ENCODE measurements at regions not wholly inside any gene's neighbourhood (a gene's known extent, or its start where the extent isn't known, plus 50 kb on each side); places are given as distances from the start of the nearest gene placed in this dataset.

GRCh38 chr4:30828264-30828926 lies 108.2 kb downstream of the PCDH7 start:
- Histone ChIP-seq H3K4me3 (no peak overlapping the region), H3K4me1 (ENCODE audit: low read depth) (peaks cover 34% of the 10 kb centered on the region), H3K9me3 (ENCODE audit: low read depth) (no peaks in the 10 kb centered on the region), H3K27me3 (no peaks in the 10 kb centered on the region), H3K36me3 (no peaks in the 10 kb centered on the region), H3K27ac (no peak overlapping the region)
- no peak for DNase-seq (ENCODE audit: low read depth in 1 of 2, low spot score in 1 of 2)
- TF ChIP-seq CTCF (IDR thresholded peaks at IDR 0.05; ENCODE audit: low read depth, low read length) = no peak

GRCh38 chr4:30832639-30833038 lies 112.5 kb downstream of the PCDH7 start:
- H3K36me3 ChIP-seq = no peaks in the 10 kb centered on the region
- no peak overlapping the region for H3K4me3 ChIP-seq
- TF ChIP-seq CTCF (IDR thresholded peaks at IDR 0.05; ENCODE audit: low read depth, low read length) = no peak
- H3K27ac ChIP-seq = peak overlapping the region; percentile 72
- H3K9me3 ChIP-seq (ENCODE audit: low read depth) = no peaks in the 10 kb centered on the region
- DNase-seq (ENCODE audit: low read depth in 1 of 2, low spot score in 1 of 2) = no peak
- peaks cover 75% of the 10 kb centered on the region for H3K4me1 ChIP-seq (ENCODE audit: low read depth)
- H3K27me3 ChIP-seq = no peaks in the 10 kb centered on the region

GRCh38 chr4:30833206-30833605 lies 113.0 kb downstream of the PCDH7 start:
- no peaks in the 10 kb centered on the region for H3K9me3 ChIP-seq (ENCODE audit: low read depth)
- peak in 1 of 2 donors; percentile 43 for DNase-seq (ENCODE audit: low read depth in 1 of 2, low spot score in 1 of 2)
- no peak overlapping the region for H3K4me3 ChIP-seq
- no peaks in the 10 kb centered on the region for H3K36me3 ChIP-seq
- TF ChIP-seq CTCF (IDR thresholded peaks at IDR 0.05; ENCODE audit: low read depth, low read length) = no peak
- H3K27ac ChIP-seq = peak overlapping the region; percentile 72
- H3K27me3 ChIP-seq = no peaks in the 10 kb centered on the region
- H3K4me1 ChIP-seq (ENCODE audit: low read depth) = peaks cover 78% of the 10 kb centered on the region

GRCh38 chr4:30835044-30835443 lies 114.9 kb downstream of the PCDH7 start:
- Histone ChIP-seq H3K27me3 (no peaks in the 10 kb centered on the region), H3K27ac (peak overlapping the region; percentile 72), H3K4me3 (no peak overlapping the region), H3K36me3 (no peaks in the 10 kb centered on the region), H3K4me1 (ENCODE audit: low read depth) (peaks cover 83% of the 10 kb centered on the region), H3K9me3 (ENCODE audit: low read depth) (no peaks in the 10 kb centered on the region)
- DNase-seq (ENCODE audit: low read depth in 1 of 2, low spot score in 1 of 2) = no peak
- no peak for TF ChIP-seq CTCF (IDR thresholded peaks at IDR 0.05; ENCODE audit: low read depth, low read length)

- Histone ChIP-seq H3K27me3 (no peaks in the 10 kb centered on the region), H3K9me3 (ENCODE audit: low read depth) (no peaks in the 10 kb centered on the region), H3K4me3 (no peak overlapping the region), H3K36me3 (no peaks in the 10 kb centered on the region), H3K27ac (peak overlapping the region; percentile 93), H3K4me1 (ENCODE audit: low read depth) (peaks cover 95% of the 10 kb centered on the region)
- DNase-seq (ENCODE audit: low read depth in 1 of 2, low spot score in 1 of 2) = no peak
- no peak for TF ChIP-seq CTCF (IDR thresholded peaks at IDR 0.05; ENCODE audit: low read depth, low read length)
These were observed 116.1 kb downstream of the PCDH7 start for GRCh38 chr4:30836231-30836630.
